ENCODE measurements at regions not wholly inside any gene's neighbourhood (a gene's known extent, or its start where the extent isn't known, plus 50 kb on each side); places are given as distances from the start of the nearest gene placed in this dataset.

GRCh38 chr13:33730619-33731018 is 87.3 kb upstream of the RFC3 start:
- TF ChIP-seq CTCF (IDR thresholded peaks at IDR 0.05; ENCODE audit: borderline replicate concordance, insufficient read depth, low read depth, low read length), result no peak
- no peak overlapping the region for H3K4me3 ChIP-seq (ENCODE audit: low read depth, low read length)

- TF ChIP-seq CTCF (IDR thresholded peaks at IDR 0.05; ENCODE audit: borderline replicate concordance, insufficient read depth, low read depth, low read length), result no peak
- H3K4me3 ChIP-seq (ENCODE audit: low read depth, low read length), result no peak overlapping the region
Observed at GRCh38 chr13:33735276-33735675, 82.7 kb upstream of the RFC3 start.

GRCh38 chr13:33739254-33739653 is 78.7 kb upstream of the RFC3 start:
- TF ChIP-seq CTCF (IDR thresholded peaks at IDR 0.05; ENCODE audit: borderline replicate concordance, insufficient read depth, low read depth, low read length), result no peak
- no peak overlapping the region for H3K4me3 ChIP-seq (ENCODE audit: low read depth, low read length)

- no peak overlapping the region for H3K4me3 ChIP-seq (ENCODE audit: low read depth, low read length)
Observed at GRCh38 chr13:33740134-33740538, 77.8 kb upstream of the RFC3 start.

GRCh38 chr13:33742321-33742720 is 75.6 kb upstream of the RFC3 start:
- H3K4me3 ChIP-seq (ENCODE audit: low read depth, low read length), result no peak overlapping the region
- TF ChIP-seq CTCF (IDR thresholded peaks at IDR 0.05; ENCODE audit: borderline replicate concordance, insufficient read depth, low read depth, low read length), result no peak

More at GRCh38 chr13:33740134-33740538, 77.8 kb upstream of the RFC3 start:
- no peak for TF ChIP-seq CTCF (IDR thresholded peaks at IDR 0.05; ENCODE audit: borderline replicate concordance, insufficient read depth, low read depth, low read length)

GRCh38 chr13:33743438-33744368 is 74.2 kb upstream of the RFC3 start:
- H3K4me3 ChIP-seq (ENCODE audit: low read depth, low read length), result no peak overlapping the region
- no peak for TF ChIP-seq CTCF (IDR thresholded peaks at IDR 0.05; ENCODE audit: borderline replicate concordance, insufficient read depth, low read depth, low read length)

Measured in GM12875 (cell line).